HL-60 (cell line): ENCODE measurements at regions not wholly inside any gene's neighbourhood (a gene's known extent, or its start where the extent isn't known, plus 50 kb on each side); places are given as distances from the start of the nearest gene placed in this dataset.

Experiments used
- CTCF ChIP-seq: IDR thresholded peaks from one replicate; pipeline ENCODE4 v1.5.1; 2011; ENCODE audit warnings: low read length, control low read depth, inconsistent platforms; ENCODE audit not compliant: insufficient read depth
- GABPA ChIP-seq: IDR thresholded peaks from 2 replicates; pipeline ENCODE4 v1.6.1; 2012; ENCODE audit warnings: low read depth
- REST ChIP-seq: IDR thresholded peaks from 2 replicates; pipeline ENCODE4 v1.6.1; 2012; ENCODE audit warnings: low read depth; ENCODE audit not compliant: insufficient replicate concordance
- SPI1 ChIP-seq: IDR thresholded peaks from 2 replicates; pipeline ENCODE4 v1.6.1; 2012; ENCODE audit warnings: low read depth, mild to moderate bottlenecking, borderline replicate concordance

GRCh38 chr18:68472701-68473295 is 242.1 kb downstream of the TMX3 start:
- TF ChIP-seq CTCF = no peak
- TF ChIP-seq SPI1 = no peak
- TF ChIP-seq REST = no peak
- TF ChIP-seq GABPA = no peak
